KMS-11 (cell line): ENCODE measurements at regions not wholly inside any gene's neighbourhood (a gene's known extent, or its start where the extent isn't known, plus 50 kb on each side); places are given as distances from the start of the nearest gene placed in this dataset.
"Not testable (repeated sequence)": the region's sequence is repeated elsewhere in the genome, so short reads cannot be mapped to it uniquely, and the experiment has no call there.

Experiments
- H2AFZ ChIP-seq: fragments of 200-600 bp; sonication (generic); 2 replicates; pipeline ENCODE4 v1.6.1; 2016; ENCODE audit warnings: antibody characterized with exemption, mixed run types, low read depth
- H3K27ac ChIP-seq: fragments of 200-600 bp; sonication (generic); 2 replicates; pipeline ENCODE4 v1.6.1; 2016; ENCODE audit warnings: mild to moderate bottlenecking, mixed run types
- H3K27me3 ChIP-seq: fragments of 200-600 bp; sonication (generic); 2 replicates; pipeline ENCODE4 v1.6.1; 2017; ENCODE audit warnings: mild to moderate bottlenecking, low read depth, mixed run types, moderate library complexity; ENCODE audit not compliant: insufficient read depth
- H3K36me3 ChIP-seq: fragments of 200-600 bp; sonication (generic); 2 replicates; pipeline ENCODE4 v1.6.1; 2017; ENCODE audit warnings: mild to moderate bottlenecking, mixed run types; ENCODE audit not compliant: insufficient read depth
- H3K4me1 ChIP-seq: fragments of 200-600 bp; sonication (generic); 2 replicates; pipeline ENCODE4 v1.6.1; 2016; ENCODE audit warnings: mild to moderate bottlenecking, low read depth, mixed run types; ENCODE audit not compliant: poor library complexity, severe bottlenecking
- H3K4me2 ChIP-seq: fragments of 200-600 bp; sonication (generic); 2 replicates; pipeline ENCODE4 v1.7.0; 2016; ENCODE audit warnings: mild to moderate bottlenecking, mixed run types
- H3K4me3 ChIP-seq: fragments of 200-600 bp; sonication (generic); IDR thresholded peaks from 2 replicates; pipeline ENCODE4 v1.6.1; 2017; ENCODE audit warnings: low read depth, low read length, mixed read lengths; ENCODE audit not compliant: insufficient read depth
- H3K79me2 ChIP-seq: fragments of 200-600 bp; sonication (generic); 2 replicates; pipeline ENCODE4 v1.6.1; 2016; ENCODE audit warnings: low read depth, mixed run types; ENCODE audit not compliant: insufficient read depth
- H3K9ac ChIP-seq: fragments of 200-600 bp; sonication (generic); 2 replicates; pipeline ENCODE4 v1.6.1; 2016; ENCODE audit warnings: mild to moderate bottlenecking, mixed run types
- H4K20me1 ChIP-seq: fragments of 200-600 bp; sonication (generic); 2 replicates; pipeline ENCODE4 v1.6.1; 2016; ENCODE audit warnings: mild to moderate bottlenecking, mixed run types; ENCODE audit not compliant: insufficient read depth
- CTCF ChIP-seq: fragments of 200-600 bp; sonication (generic); conservative IDR thresholded peaks from 2 replicates; pipeline ENCODE4 v1.6.1; 2017; ENCODE audit warnings: low read depth, mild to moderate bottlenecking, antibody characterized with exemption, low read length, moderate library complexity, mixed read lengths

GRCh38 chr7:53358269-53358668 is 322.8 kb downstream of the POM121L12 start:
- TF ChIP-seq CTCF: no peak
- H3K4me3 ChIP-seq: no peak overlapping the region
- H3K79me2 ChIP-seq: no peaks in the 10 kb centered on the region
- no peak overlapping the region for H3K27ac ChIP-seq
- no peak overlapping the region for H3K4me2 ChIP-seq
- H3K27me3 ChIP-seq: no peaks in the 10 kb centered on the region
- no peaks in the 10 kb centered on the region for H4K20me1 ChIP-seq
- no peaks in the 10 kb centered on the region for H3K4me1 ChIP-seq
- no peak overlapping the region for H2AFZ ChIP-seq
- H3K36me3 ChIP-seq: no peaks in the 10 kb centered on the region
- H3K9ac ChIP-seq: no peak overlapping the region

GRCh38 chr7:53383131-53383530 is 347.7 kb downstream of the POM121L12 start:
- Histone ChIP-seq H3K27me3 (no peaks in the 10 kb centered on the region), H4K20me1 (no peaks in the 10 kb centered on the region), H3K27ac (no peak overlapping the region), H3K9ac (no peak overlapping the region), H3K36me3 (no peaks in the 10 kb centered on the region), H3K4me2 (no peak overlapping the region), H3K4me3 (no peak overlapping the region), H3K79me2 (no peaks in the 10 kb centered on the region), H2AFZ (no peak overlapping the region), H3K4me1 (no peaks in the 10 kb centered on the region)
- TF ChIP-seq CTCF: no peak

- not testable (repeated sequence) for H3K79me2 ChIP-seq, H3K27ac ChIP-seq, H3K4me1 ChIP-seq, H3K4me2 ChIP-seq, H3K4me3 ChIP-seq, H3K27me3 ChIP-seq, H4K20me1 ChIP-seq, H2AFZ ChIP-seq, H3K36me3 ChIP-seq, H3K9ac ChIP-seq
These were observed 349.8 kb downstream of the POM121L12 start for GRCh38 chr7:53385239-53385638.

- TF ChIP-seq CTCF: no peak
- H3K4me1 ChIP-seq: no peaks in the 10 kb centered on the region
- no peaks in the 10 kb centered on the region for H3K79me2 ChIP-seq
- H3K9ac ChIP-seq: no peak overlapping the region
- no peak overlapping the region for H3K4me3 ChIP-seq
- H3K27me3 ChIP-seq: no peaks in the 10 kb centered on the region
- H2AFZ ChIP-seq: no peak overlapping the region
- no peaks in the 10 kb centered on the region for H4K20me1 ChIP-seq
- H3K27ac ChIP-seq: no peak overlapping the region
- H3K36me3 ChIP-seq: no peaks in the 10 kb centered on the region
- H3K4me2 ChIP-seq: no peak overlapping the region
These were observed 352.1 kb downstream of the POM121L12 start for GRCh38 chr7:53387515-53387914.

- H3K27me3 ChIP-seq: no peaks in the 10 kb centered on the region
- no peak overlapping the region for H3K4me3 ChIP-seq
- no peak overlapping the region for H2AFZ ChIP-seq
- no peaks in the 10 kb centered on the region for H3K36me3 ChIP-seq
- no peak for TF ChIP-seq CTCF
- no peaks in the 10 kb centered on the region for H3K79me2 ChIP-seq
- H4K20me1 ChIP-seq: no peaks in the 10 kb centered on the region
- H3K4me2 ChIP-seq: no peak overlapping the region
- no peak overlapping the region for H3K9ac ChIP-seq
- H3K27ac ChIP-seq: no peak overlapping the region
- no peaks in the 10 kb centered on the region for H3K4me1 ChIP-seq
These were observed 362.5 kb downstream of the POM121L12 start for GRCh38 chr7:53397911-53398310.
